ENCODE measurements at regions not wholly inside any gene's neighbourhood (a gene's known extent, or its start where the extent isn't known, plus 50 kb on each side); places are given as distances from the start of the nearest gene placed in this dataset.
"Not testable (repeated sequence)": the region's sequence is repeated elsewhere in the genome, so short reads cannot be mapped to it uniquely, and the experiment has no call there.

DNA sequence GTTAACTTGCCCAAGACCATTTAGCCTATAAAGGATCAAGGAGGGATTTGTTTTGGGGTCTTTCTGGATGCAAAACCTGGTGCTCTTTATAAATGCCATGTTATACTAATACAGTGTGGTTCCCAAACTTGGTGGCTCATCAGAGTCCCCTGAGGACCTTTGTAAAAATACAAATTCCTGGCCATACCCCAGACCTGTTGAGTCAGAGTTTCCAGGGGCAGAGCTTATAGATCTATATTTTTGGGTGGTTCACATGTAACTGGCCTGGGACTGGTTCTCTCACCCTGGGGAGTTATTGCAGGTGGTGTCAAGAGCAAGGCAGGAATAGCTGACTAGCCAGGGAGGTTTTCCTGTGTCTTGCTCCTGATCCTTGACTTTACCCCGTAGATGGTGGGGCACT is 136.9 kb upstream of the HNRNPU start:
- H3K36me3 ChIP-seq (ENCODE audit: insufficient read depth, low read length) = no peaks in the 10 kb centered on the region
- H3K4me2 ChIP-seq (ENCODE audit: low read length) = no peak overlapping the region
- H2AFZ ChIP-seq (ENCODE audit: low read depth, low read length) = no peak overlapping the region
- H3F3A ChIP-seq (ENCODE audit: insufficient read depth, low read length, poor library complexity, severe bottlenecking) = no peaks in the 10 kb centered on the region
- no peaks in the 10 kb centered on the region for H3K9me2 ChIP-seq (ENCODE audit: insufficient read depth, low read length)
- H3K9ac ChIP-seq (ENCODE audit: low read length) = no peak overlapping the region
- no peak overlapping the region for H3K27ac ChIP-seq (ENCODE audit: low read length)
- H3K79me2 ChIP-seq (replicated peaks; ENCODE audit: insufficient read depth, low read length) = peaks cover 2% of the 10 kb centered on the region
- H3K27me3 ChIP-seq (ENCODE audit: insufficient read depth, low read depth, low read length) = no peaks in the 10 kb centered on the region
- H4K20me1 ChIP-seq (ENCODE audit: insufficient read depth) = no peaks in the 10 kb centered on the region
- no peaks in the 10 kb centered on the region for H3K9me3 ChIP-seq (ENCODE audit: low read length)
- H3K4me3 ChIP-seq (ENCODE audit: low read length) = no peak overlapping the region
- TF ChIP-seq SMC3 (conservative IDR thresholded peaks at IDR 0.05; ENCODE audit: poor library complexity) = no peak
- TF ChIP-seq TAF1 (IDR thresholded peaks at IDR 0.05; ENCODE audit: low read depth) = no peak
- TF ChIP-seq EP300 (conservative IDR thresholded peaks at IDR 0.05; ENCODE audit: poor library complexity, severe bottlenecking) = no peak
- TF ChIP-seq MXI1 (conservative IDR thresholded peaks at IDR 0.05; ENCODE audit: poor library complexity, severe bottlenecking) = no peak
- no peak for TF ChIP-seq RAD21 (conservative IDR thresholded peaks at IDR 0.05)
- TF ChIP-seq POLR2AphosphoS5 (IDR thresholded peaks at IDR 0.05) = no peak
- TF ChIP-seq, protein P1, sequence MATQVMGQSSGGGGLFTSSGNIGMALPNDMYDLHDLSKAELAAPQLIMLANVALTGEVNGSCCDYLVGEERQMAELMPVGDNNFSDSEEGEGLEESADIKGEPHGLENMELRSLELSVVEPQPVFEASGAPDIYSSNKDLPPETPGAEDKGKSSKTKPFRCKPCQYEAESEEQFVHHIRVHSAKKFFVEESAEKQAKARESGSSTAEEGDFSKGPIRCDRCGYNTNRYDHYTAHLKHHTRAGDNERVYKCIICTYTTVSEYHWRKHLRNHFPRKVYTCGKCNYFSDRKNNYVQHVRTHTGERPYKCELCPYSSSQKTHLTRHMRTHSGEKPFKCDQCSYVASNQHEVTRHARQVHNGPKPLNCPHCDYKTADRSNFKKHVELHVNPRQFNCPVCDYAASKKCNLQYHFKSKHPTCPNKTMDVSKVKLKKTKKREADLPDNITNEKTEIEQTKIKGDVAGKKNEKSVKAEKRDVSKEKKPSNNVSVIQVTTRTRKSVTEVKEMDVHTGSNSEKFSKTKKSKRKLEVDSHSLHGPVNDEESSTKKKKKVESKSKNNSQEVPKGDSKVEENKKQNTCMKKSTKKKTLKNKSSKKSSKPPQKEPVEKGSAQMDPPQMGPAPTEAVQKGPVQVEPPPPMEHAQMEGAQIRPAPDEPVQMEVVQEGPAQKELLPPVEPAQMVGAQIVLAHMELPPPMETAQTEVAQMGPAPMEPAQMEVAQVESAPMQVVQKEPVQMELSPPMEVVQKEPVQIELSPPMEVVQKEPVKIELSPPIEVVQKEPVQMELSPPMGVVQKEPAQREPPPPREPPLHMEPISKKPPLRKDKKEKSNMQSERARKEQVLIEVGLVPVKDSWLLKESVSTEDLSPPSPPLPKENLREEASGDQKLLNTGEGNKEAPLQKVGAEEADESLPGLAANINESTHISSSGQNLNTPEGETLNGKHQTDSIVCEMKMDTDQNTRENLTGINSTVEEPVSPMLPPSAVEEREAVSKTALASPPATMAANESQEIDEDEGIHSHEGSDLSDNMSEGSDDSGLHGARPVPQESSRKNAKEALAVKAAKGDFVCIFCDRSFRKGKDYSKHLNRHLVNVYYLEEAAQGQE (IDR thresholded peaks at IDR 0.05; ENCODE audit: borderline replicate concordance) = no peak
- TF ChIP-seq, protein P2, sequence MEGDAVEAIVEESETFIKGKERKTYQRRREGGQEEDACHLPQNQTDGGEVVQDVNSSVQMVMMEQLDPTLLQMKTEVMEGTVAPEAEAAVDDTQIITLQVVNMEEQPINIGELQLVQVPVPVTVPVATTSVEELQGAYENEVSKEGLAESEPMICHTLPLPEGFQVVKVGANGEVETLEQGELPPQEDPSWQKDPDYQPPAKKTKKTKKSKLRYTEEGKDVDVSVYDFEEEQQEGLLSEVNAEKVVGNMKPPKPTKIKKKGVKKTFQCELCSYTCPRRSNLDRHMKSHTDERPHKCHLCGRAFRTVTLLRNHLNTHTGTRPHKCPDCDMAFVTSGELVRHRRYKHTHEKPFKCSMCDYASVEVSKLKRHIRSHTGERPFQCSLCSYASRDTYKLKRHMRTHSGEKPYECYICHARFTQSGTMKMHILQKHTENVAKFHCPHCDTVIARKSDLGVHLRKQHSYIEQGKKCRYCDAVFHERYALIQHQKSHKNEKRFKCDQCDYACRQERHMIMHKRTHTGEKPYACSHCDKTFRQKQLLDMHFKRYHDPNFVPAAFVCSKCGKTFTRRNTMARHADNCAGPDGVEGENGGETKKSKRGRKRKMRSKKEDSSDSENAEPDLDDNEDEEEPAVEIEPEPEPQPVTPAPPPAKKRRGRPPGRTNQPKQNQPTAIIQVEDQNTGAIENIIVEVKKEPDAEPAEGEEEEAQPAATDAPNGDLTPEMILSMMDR (IDR thresholded peaks at IDR 0.05; ENCODE audit: poor library complexity, severe bottlenecking) = no peak
- no peak for TF ChIP-seq EZH2 (IDR thresholded peaks at IDR 0.05; ENCODE audit: borderline replicate concordance, insufficient read depth, low read length, poor library complexity, severe bottlenecking)

DNA sequence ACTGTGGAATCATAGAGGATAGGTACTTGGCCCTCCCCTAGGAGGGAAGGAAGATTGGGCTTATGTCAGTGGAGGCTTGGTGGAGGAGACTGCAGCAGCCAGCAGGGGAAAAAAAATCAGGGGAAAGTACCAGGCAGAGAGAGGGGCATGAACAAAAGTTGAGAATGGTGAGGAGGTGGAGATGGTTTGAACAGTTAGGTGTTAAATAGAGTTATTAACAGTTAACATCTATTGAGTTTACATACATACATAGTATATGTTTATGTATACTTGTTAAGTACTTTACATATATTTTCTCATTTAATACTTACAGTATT is 136.5 kb upstream of the HNRNPU start:
- H3K4me2 ChIP-seq (ENCODE audit: low read length) = no peak overlapping the region
- H3K79me2 ChIP-seq (replicated peaks; ENCODE audit: insufficient read depth, low read length) = peaks cover 2% of the 10 kb centered on the region
- H3K36me3 ChIP-seq (ENCODE audit: insufficient read depth, low read length) = no peaks in the 10 kb centered on the region
- H3K27ac ChIP-seq (ENCODE audit: low read length) = no peak overlapping the region
- H3F3A ChIP-seq (ENCODE audit: insufficient read depth, low read length, poor library complexity, severe bottlenecking) = no peaks in the 10 kb centered on the region
- H4K20me1 ChIP-seq (ENCODE audit: insufficient read depth) = no peaks in the 10 kb centered on the region
- H3K9ac ChIP-seq (ENCODE audit: low read length) = no peak overlapping the region
- no peak overlapping the region for H3K4me3 ChIP-seq (ENCODE audit: low read length)
- H2AFZ ChIP-seq (ENCODE audit: low read depth, low read length) = no peak overlapping the region
- no peaks in the 10 kb centered on the region for H3K9me2 ChIP-seq (ENCODE audit: insufficient read depth, low read length)
- TF ChIP-seq EP300 (conservative IDR thresholded peaks at IDR 0.05; ENCODE audit: poor library complexity, severe bottlenecking) (no peak), MXI1 (conservative IDR thresholded peaks at IDR 0.05; ENCODE audit: poor library complexity, severe bottlenecking) (no peak), RAD21 (conservative IDR thresholded peaks at IDR 0.05) (no peak), SMC3 (conservative IDR thresholded peaks at IDR 0.05; ENCODE audit: poor library complexity) (no peak), TAF1 (IDR thresholded peaks at IDR 0.05; ENCODE audit: low read depth) (no peak), EZH2 (IDR thresholded peaks at IDR 0.05; ENCODE audit: borderline replicate concordance, insufficient read depth, low read length, poor library complexity, severe bottlenecking) (no peak), POLR2AphosphoS5 (IDR thresholded peaks at IDR 0.05) (no peak)
- TF ChIP-seq, protein P1 (IDR thresholded peaks at IDR 0.05; ENCODE audit: borderline replicate concordance) = no peak
- TF ChIP-seq, protein P2 (IDR thresholded peaks at IDR 0.05; ENCODE audit: poor library complexity, severe bottlenecking) = no peak
- no peaks in the 10 kb centered on the region for H3K27me3 ChIP-seq (ENCODE audit: insufficient read depth, low read depth, low read length)
- no peaks in the 10 kb centered on the region for H3K9me3 ChIP-seq (ENCODE audit: low read length)

DNA sequence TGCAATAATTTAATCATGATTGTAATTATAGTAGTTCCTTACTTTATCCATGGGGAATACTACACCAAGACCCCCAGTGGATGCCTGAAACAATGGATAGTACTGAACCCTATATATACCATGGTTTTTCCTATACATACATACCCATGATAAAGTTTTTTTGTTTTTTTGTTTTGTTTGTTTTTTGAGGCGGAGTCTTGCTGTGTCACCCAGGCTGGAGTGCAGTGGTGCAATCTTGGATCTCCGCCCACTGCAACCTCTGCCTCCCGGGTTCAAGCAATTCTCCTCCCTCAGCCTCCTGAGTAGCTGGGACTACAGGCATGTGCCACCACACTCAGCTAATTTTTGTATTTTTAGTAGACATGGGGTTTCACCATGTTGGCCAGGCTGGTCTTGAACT is 135.3 kb upstream of the HNRNPU start:
- H3K9me2 ChIP-seq (ENCODE audit: insufficient read depth, low read length); H4K20me1 ChIP-seq (ENCODE audit: insufficient read depth); H3F3A ChIP-seq (ENCODE audit: insufficient read depth, low read length, poor library complexity, severe bottlenecking); H3K27me3 ChIP-seq (ENCODE audit: insufficient read depth, low read depth, low read length); H3K4me2 ChIP-seq (ENCODE audit: low read length); H3K4me3 ChIP-seq (ENCODE audit: low read length); H3K79me2 ChIP-seq (replicated peaks; ENCODE audit: insufficient read depth, low read length); H2AFZ ChIP-seq (ENCODE audit: low read depth, low read length); H3K9ac ChIP-seq (ENCODE audit: low read length); H3K9me3 ChIP-seq (ENCODE audit: low read length); H3K27ac ChIP-seq (ENCODE audit: low read length); H3K36me3 ChIP-seq (ENCODE audit: insufficient read depth, low read length): not testable (repeated sequence)

Measured in neural cell (in vitro differentiated cells).